HCT116 (cell line): ENCODE measurements at regions not wholly inside any gene's neighbourhood (a gene's known extent, or its start where the extent isn't known, plus 50 kb on each side); places are given as distances from the start of the nearest gene placed in this dataset.

ENCODE experiments used
- ATAC-seq: fragments of 200-7000 bp; cut with Tn5 transposase; 2 replicates; pipeline ENCODE4 v1.9.1; 2020; ENCODE audit warnings: mild to moderate bottlenecking, moderate library complexity
- BruUV-seq: library from RNA; stranded (reverse); fragments of 400-500 nt; replicated peaks from 2 replicates; lab custom pipeline; 2021; lab: Mats Ljungman, UMichigan
- CTCF ChIA-PET: fragments of 300-600 bp; sonication (Branson Sonifier 250); formaldehyde crosslinking; loops from one replicate; lab custom pipeline; 2021; ENCODE audit warnings: antibody characterized with exemption; lab: Charles Lee
- POLR2A ChIA-PET: fragments of 300-600, 350-600 bp; sonication (Branson Sonifier 250); formaldehyde crosslinking; loops from one replicate; lab custom pipeline; 2021; ENCODE audit warnings: antibody characterized with exemption; lab: Charles Lee
- RAD21 ChIA-PET, 2 experiments: fragments of 300-600 bp; sonication (Branson Sonifier 250); formaldehyde crosslinking; loops; one replicate each; lab custom pipeline; 2023; ENCODE audit warnings: low total read pairs in 2 of 2; ENCODE audit not compliant: uncharacterized antibody in 2 of 2, unreplicated experiment in 2 of 2, low non-redundant PET in 1 of 2; lab: Charles Lee
- DNase-seq: peaks from one replicate; pipeline ENCODE4 v3.0.0-alpha.2; 2010; ENCODE audit warnings: low read depth, low spot score
- H2AFZ ChIP-seq: fragments of 200-600 bp; shearing (Covaris generic), sonication (generic); 2 replicates; pipeline ENCODE4 v1.6.1; 2017; ENCODE audit warnings: low read depth, mixed run types, mixed read lengths, antibody characterized with exemption, low read length; ENCODE audit not compliant: poor library complexity, severe bottlenecking
- H3K27ac ChIP-seq: 2 replicates; pipeline ENCODE4 v1.5.1; 2012; ENCODE audit warnings: low read depth, low read length
- H3K27me3 ChIP-seq: fragments of 200-600 bp; sonication (generic); 2 replicates; pipeline ENCODE4 v1.6.1; 2016; ENCODE audit warnings: mixed run types, low read length, mixed read lengths; ENCODE audit not compliant: insufficient read depth
- H3K36me3 ChIP-seq, 2 experiments: fragments of 200-500 bp in 1 of 2; fragments of 200-600 bp in 1 of 2; sonication (Bioruptor generic) in 1 of 2; sonication (generic) in 1 of 2; 2 replicates each; pipeline versions ENCODE4 v1.5.1 to v1.6.1; 2014 to 2016; ENCODE audit warnings: low read length in 2 of 2, inconsistent platforms in 1 of 2, mixed read lengths in 1 of 2, mixed run types in 1 of 2; ENCODE audit not compliant: insufficient read depth in 2 of 2, control insufficient read depth in 1 of 2
- H3K4me1 ChIP-seq, 2 experiments: fragments of 200-600 bp in 1 of 2; sonication (generic) in 1 of 2; 2 replicates each; pipeline versions ENCODE4 v1.5.1 to v1.6.1; 2012 to 2017; ENCODE audit warnings: low read length in 2 of 2, inconsistent platforms in 1 of 2, mild to moderate bottlenecking in 1 of 2, mixed read lengths in 1 of 2, mixed run types in 1 of 2, moderate library complexity in 1 of 2; ENCODE audit not compliant: insufficient read depth in 2 of 2, control insufficient read depth in 1 of 2
- H3K4me2 ChIP-seq: fragments of 200-600 bp; sonication (generic); 2 replicates; pipeline ENCODE4 v1.6.1; 2017; ENCODE audit warnings: mixed run types, low read length, mixed read lengths
- H3K4me3 ChIP-seq, 2 experiments: fragments of 200-600 bp in 1 of 2; sonication (generic) in 1 of 2; replicated peaks in 1 of 2; 2 replicates each; pipeline ENCODE4 v1.5.1; 2011 to 2016; ENCODE audit warnings: low read length in 2 of 2, control low read depth in 1 of 2, low read depth in 1 of 2, mild to moderate bottlenecking in 1 of 2, mixed read lengths in 1 of 2, mixed run types in 1 of 2
- H3K79me2 ChIP-seq: fragments of 200-600 bp; sonication (generic); 2 replicates; pipeline ENCODE4 v1.6.1; 2017; ENCODE audit warnings: mild to moderate bottlenecking, mixed run types, low read length, moderate library complexity, mixed read lengths; ENCODE audit not compliant: insufficient read depth
- H3K9ac ChIP-seq: fragments of 200-600 bp; sonication (generic); 2 replicates; pipeline ENCODE4 v1.6.1; 2016; ENCODE audit warnings: low read length, mixed read lengths
- H3K9me2 ChIP-seq: fragments of 200-600 bp; sonication (generic), shearing (Covaris generic); 2 replicates; pipeline ENCODE4 v1.6.1; 2017; ENCODE audit warnings: mixed run types, mild to moderate bottlenecking, moderate library complexity; ENCODE audit not compliant: insufficient read depth
- H3K9me3 ChIP-seq, 2 experiments: fragments of 200-500 bp in 1 of 2; fragments of 200-600 bp in 1 of 2; sonication (Bioruptor generic) in 1 of 2; sonication (generic) in 1 of 2; 2 replicates each; pipeline ENCODE4 v1.6.1; 2014 to 2017; ENCODE audit warnings: low read length in 2 of 2, mixed read lengths in 2 of 2, inconsistent platforms in 1 of 2, low read depth in 1 of 2, mild to moderate bottlenecking in 1 of 2, mixed run types in 1 of 2, moderate library complexity in 1 of 2; ENCODE audit not compliant: control insufficient read depth in 1 of 2, insufficient read depth in 1 of 2
- H4K20me1 ChIP-seq: fragments of 200-600 bp; sonication (generic), shearing (Covaris generic); 2 replicates; pipeline ENCODE4 v1.6.1; 2017; ENCODE audit warnings: mixed run types, mild to moderate bottlenecking, moderate library complexity; ENCODE audit not compliant: insufficient read depth
- ATF3 ChIP-seq: IDR thresholded peaks from 2 replicates; pipeline ENCODE4 v1.6.1; 2012
- CBX3 ChIP-seq: IDR thresholded peaks from 2 replicates; pipeline ENCODE4 v1.6.1; 2012; ENCODE audit warnings: low read depth
- CTCF ChIP-seq, 3 experiments: fragments of 200-600 bp in 1 of 3; sonication (generic) in 1 of 3; IDR thresholded peaks in 2 of 3; conservative IDR thresholded peaks in 1 of 3; 2 replicates each; pipeline ENCODE4 v1.5.1; 2012 to 2017; ENCODE audit warnings: low read depth in 2 of 3, low read length in 2 of 3, antibody characterized with exemption in 1 of 3, borderline replicate concordance in 1 of 3, control low read depth in 1 of 3, mild to moderate bottlenecking in 1 of 3, mixed read lengths in 1 of 3, mixed run types in 1 of 3, moderate library complexity in 1 of 3; ENCODE audit not compliant: insufficient read depth in 1 of 3
- EGR1 ChIP-seq: IDR thresholded peaks from 2 replicates; pipeline ENCODE4 v1.6.1; 2012; ENCODE audit warnings: low read depth
- ELF1 ChIP-seq: IDR thresholded peaks from 2 replicates; pipeline ENCODE4 v1.6.1; 2012; ENCODE audit warnings: low read depth, borderline replicate concordance
- EZH2 ChIP-seq: fragments of 200-600 bp; sonication (generic); IDR thresholded peaks from 2 replicates; pipeline ENCODE4 v1.6.1; 2017; ENCODE audit warnings: antibody characterized with exemption, mixed run types
- EZH2phosphoT487 ChIP-seq: fragments of 200-600 bp; IDR thresholded peaks from 2 replicates; pipeline ENCODE4 v1.6.1; 2018; ENCODE audit warnings: antibody characterized with exemption, borderline replicate concordance
- JUND ChIP-seq: IDR thresholded peaks from 2 replicates; pipeline ENCODE4 v1.6.1; 2012
- MAX ChIP-seq: IDR thresholded peaks from 2 replicates; pipeline ENCODE4 v1.6.1; 2012
- POLR2AphosphoS5 ChIP-seq: IDR thresholded peaks from 2 replicates; pipeline ENCODE4 v1.6.1; 2011; ENCODE audit warnings: mild to moderate bottlenecking, low read depth, low read length, moderate library complexity
- RAD21 ChIP-seq: IDR thresholded peaks from 2 replicates; pipeline ENCODE4 v1.6.1; 2012; ENCODE audit warnings: low read depth, mild to moderate bottlenecking
- REST ChIP-seq: IDR thresholded peaks from 2 replicates; pipeline ENCODE4 v1.6.1; 2012; ENCODE audit warnings: low read depth
- SRF ChIP-seq: IDR thresholded peaks from 2 replicates; pipeline ENCODE4 v1.6.1; 2012; ENCODE audit warnings: low read depth
- TCF7L2 ChIP-seq: IDR thresholded peaks from 2 replicates; pipeline ENCODE4 v1.7.0; 2011; ENCODE audit warnings: borderline replicate concordance, inconsistent platforms; ENCODE audit not compliant: insufficient read depth, insufficient read length; ENCODE audit errors: extremely low read depth
- ZNF274 ChIP-seq: fragments of 200-500 bp; sonication (Bioruptor generic); IDR thresholded peaks from 2 replicates; pipeline ENCODE4 v1.6.1; 2014; ENCODE audit warnings: mild to moderate bottlenecking, low read depth, low read length, inconsistent platforms
- intact Hi-C: fragments of 100-400 bp; cut with micrococcal nuclease; formaldehyde crosslinking; loops from 2 replicates; pipeline ENCODE4 v1.10.0; 2022

- no peak for ATAC-seq
- Histone ChIP-seq H2AFZ (no peak overlapping the region), H3K4me2 (no peak overlapping the region), H3K9me3 (peaks cover 0 to 12% of the 10 kb centered on the region in 2 experiments; a peak in 2 of 4 replicates), H3K27me3 (no peaks in the 10 kb centered on the region), H3K79me2 (no peaks in the 10 kb centered on the region), H3K4me1 (no peaks in the 10 kb centered on the region), H3K9me2 (no peaks in the 10 kb centered on the region), H4K20me1 (no peaks in the 10 kb centered on the region), H3K9ac (no peak overlapping the region), H3K4me3 (no peak overlapping the region), H3K36me3 (no peaks in the 10 kb centered on the region), H3K27ac (no peak overlapping the region)
- ChIA-PET CTCF (no interaction called here), RAD21 (no interaction called here), POLR2A (no interaction called here)
- no TSS peak for BruUV-seq
- intact Hi-C loops = no loop called here
- no peak for TF ChIP-seq JUND
- TF ChIP-seq ELF1 = no peak
- no peak for TF ChIP-seq EGR1
- no peak for DNase-seq
These were observed 777.5 kb upstream of the TYRP1 start for GRCh38 chr9:11915699-11916098.

- H3K27ac ChIP-seq = no peak overlapping the region
- H3K36me3 ChIP-seq = no peaks in the 10 kb centered on the region
- no peaks in the 10 kb centered on the region for H3K79me2 ChIP-seq
- no peaks in the 10 kb centered on the region for H3K27me3 ChIP-seq
- ChIA-PET POLR2A (no interaction called here), CTCF (no interaction called here), RAD21 (no interaction called here)
- no peak for DNase-seq
- intact Hi-C loops = no loop called here
- no peak for ATAC-seq
- H3K4me3 ChIP-seq = no peak overlapping the region
- H3K4me1 ChIP-seq = no peaks in the 10 kb centered on the region
- TF ChIP-seq RAD21 (no peak), ATF3 (no peak), REST (no peak), POLR2AphosphoS5 (no peak), TCF7L2 (no peak), EZH2phosphoT487 (no peak), EGR1 (no peak), CTCF (IDR thresholded peaks at IDR 0.05 in 2 of 3, conservative IDR thresholded peaks at IDR 0.05 in 1 of 3; ENCODE audit: borderline replicate concordance in 1 of 3, insufficient read depth in 1 of 3, low read depth in 2 of 3, low read length in 2 of 3) (no peak), CBX3 (no peak), ZNF274 (no peak), SRF (no peak), MAX (no peak), EZH2 (no peak)
- peaks cover 2 to 3% of the 10 kb centered on the region in 2 experiments; a peak in 2 of 4 replicates for H3K9me3 ChIP-seq
- H3K9me2 ChIP-seq = no peaks in the 10 kb centered on the region
- no peak overlapping the region for H3K9ac ChIP-seq
- H4K20me1 ChIP-seq = no peaks in the 10 kb centered on the region
- no peak overlapping the region for H2AFZ ChIP-seq
- no peak overlapping the region for H3K4me2 ChIP-seq
- BruUV-seq = no TSS peak
These were observed 764.3 kb upstream of the TYRP1 start for GRCh38 chr9:11928871-11929321.
